H1 (cell line): ENCODE measurements at regions not wholly inside any gene's neighbourhood (a gene's known extent, or its start where the extent isn't known, plus 50 kb on each side); places are given as distances from the start of the nearest gene placed in this dataset.

Experiments
- CTCF ChIA-PET: fragments of 300-600 bp; sonication (Branson Sonifier 250); formaldehyde crosslinking; loops from one replicate; lab custom pipeline; 2021; ENCODE audit not compliant: partially characterized antibody; lab: Charles Lee
- POLR2A ChIA-PET: fragments of 300-600 bp; sonication (Branson Sonifier 250); formaldehyde crosslinking; loops from one replicate; lab custom pipeline; 2021; ENCODE audit warnings: inconsistent platforms; ENCODE audit not compliant: partially characterized antibody; lab: Charles Lee
- DNase-seq, 2 experiments: peaks; one replicate each; pipeline versions ENCODE4 v3.0.0 to v3.0.0-alpha.2; 2010 to 2022; ENCODE audit warnings: low spot score in 2 of 2, low read depth in 1 of 2, mixed read lengths in 1 of 2
- FAIRE-seq: peaks from 2 replicates; lab custom pipeline; 2011; peaks lifted over from hg19 to GRCh38; lab: Jason Lieb, UNC
- H2AFZ ChIP-seq: 2 replicates; pipeline ENCODE4 v1.8.1; 2012; ENCODE audit warnings: low read length, inconsistent platforms
- H2AK5ac ChIP-seq: 2 replicates; pipeline ENCODE4 v1.6.1; 2013; ENCODE audit warnings: low read depth, low read length
- H2BK120ac ChIP-seq: replicated peaks from 2 replicates; pipeline ENCODE3; 2013; ENCODE audit warnings: low read depth, low read length, inconsistent platforms
- H2BK12ac ChIP-seq: 2 replicates; pipeline ENCODE4 v1.6.1; 2013; ENCODE audit warnings: low read depth, low read length
- H2BK15ac ChIP-seq: 2 replicates; pipeline ENCODE4 v1.6.1; 2013; ENCODE audit warnings: low read length
- H2BK20ac ChIP-seq: 2 replicates; pipeline ENCODE4 v1.6.1; 2013; ENCODE audit warnings: low read length
- H2BK5ac ChIP-seq: 2 replicates; pipeline ENCODE4 v1.6.1; 2013; ENCODE audit warnings: low read depth, low read length
- H3K14ac ChIP-seq: 2 replicates; pipeline ENCODE4 v1.6.1; 2013; ENCODE audit warnings: inconsistent platforms; ENCODE audit not compliant: insufficient read length
- H3K18ac ChIP-seq: 2 replicates; pipeline ENCODE4 v1.6.1; 2013; ENCODE audit warnings: low read length; ENCODE audit errors: extremely low read depth
- H3K23ac ChIP-seq: 2 replicates; pipeline ENCODE4 v1.6.1; 2013; ENCODE audit warnings: inconsistent platforms; ENCODE audit not compliant: insufficient read length
- H3K23me2 ChIP-seq: 2 replicates; pipeline ENCODE4 v1.6.1; 2013; ENCODE audit warnings: low read depth, low read length
- H3K27ac ChIP-seq: 2 replicates; pipeline ENCODE4 v1.6.1; 2011; ENCODE audit warnings: low read depth, low read length, inconsistent platforms
- H3K27me3 ChIP-seq, 4 experiments: replicated peaks in 1 of 4; 1 replicate in 1 of 4; 2 replicates in 3 of 4; pipeline versions ENCODE4 v1.6.1 to v1.8.1; 2011 to 2013; ENCODE audit warnings: low read length in 3 of 4, mild to moderate bottlenecking in 3 of 4, inconsistent platforms in 2 of 4, mixed read lengths in 2 of 4, moderate library complexity in 1 of 4; ENCODE audit not compliant: control insufficient read depth in 3 of 4, insufficient read depth in 3 of 4; ENCODE audit errors: extremely low read depth in 1 of 4
- H3K36me3 ChIP-seq, 4 experiments: 2 replicates each; pipeline versions ENCODE4 v1.6.1 to v1.8.1; 2011 to 2013; ENCODE audit warnings: mild to moderate bottlenecking in 4 of 4, low read length in 3 of 4, moderate library complexity in 2 of 4, control low read depth in 1 of 4, inconsistent platforms in 1 of 4; ENCODE audit not compliant: insufficient read depth in 4 of 4, control insufficient read depth in 2 of 4
- H3K4ac ChIP-seq: replicated peaks from 2 replicates; pipeline ENCODE3; 2013; ENCODE audit warnings: low read length, low read depth, mixed read lengths, inconsistent platforms; ENCODE audit not compliant: insufficient read length
- H3K4me1 ChIP-seq, 4 experiments: replicated peaks in 1 of 4; 1 replicate in 1 of 4; 2 replicates in 3 of 4; pipeline versions ENCODE4 v1.6.1 to v1.8.1; 2011 to 2013; ENCODE audit warnings: low read length in 3 of 4, inconsistent platforms in 2 of 4, mixed read lengths in 1 of 4; ENCODE audit not compliant: insufficient read depth in 4 of 4, control insufficient read depth in 3 of 4
- H3K4me2 ChIP-seq, 2 experiments: 2 replicates each; pipeline versions ENCODE4 v1.6.1 to v1.8.1; 2011 to 2013; ENCODE audit warnings: low read depth in 2 of 2, low read length in 2 of 2, control low read depth in 1 of 2, inconsistent platforms in 1 of 2, mild to moderate bottlenecking in 1 of 2; ENCODE audit not compliant: insufficient read depth in 1 of 2
- H3K4me3 ChIP-seq, 4 experiments: fragments of 200-600, 300-600 bp in 1 of 4; sonication (generic), shearing (Covaris generic), sonication (Bioruptor Twin) in 1 of 4; 2 replicates each; pipeline versions ENCODE4 v1.5.1 to v1.8.1; 2011 to 2016; ENCODE audit warnings: low read length in 4 of 4, low read depth in 3 of 4, control low read depth in 2 of 4, inconsistent platforms in 2 of 4, mild to moderate bottlenecking in 2 of 4, mixed read lengths in 1 of 4, moderate library complexity in 1 of 4; ENCODE audit not compliant: insufficient read depth in 2 of 4; ENCODE audit errors: extremely low read depth in 1 of 4
- H3K56ac ChIP-seq: replicated peaks from 2 replicates; pipeline ENCODE3; 2013; ENCODE audit warnings: low read depth, mild to moderate bottlenecking, mixed read lengths, low read length, inconsistent platforms; ENCODE audit not compliant: insufficient read length
- H3K79me1 ChIP-seq: 2 replicates; pipeline ENCODE4 v1.6.1; 2013; ENCODE audit warnings: low read depth, low read length, control low read depth
- H3K79me2 ChIP-seq, 2 experiments: 2 replicates each; pipeline versions ENCODE4 v1.6.1 to v1.8.1; 2012 to 2013; ENCODE audit warnings: low read length in 2 of 2, mild to moderate bottlenecking in 2 of 2, inconsistent platforms in 1 of 2; ENCODE audit not compliant: insufficient read depth in 2 of 2, control insufficient read depth in 1 of 2
- H3K9ac ChIP-seq, 4 experiments: replicated peaks in 1 of 4; 1 replicate in 1 of 4; 2 replicates in 3 of 4; pipeline versions ENCODE4 v1.6.1 to v1.8.1; 2011 to 2013; ENCODE audit warnings: low read depth in 3 of 4, low read length in 3 of 4, control low read depth in 2 of 4, mild to moderate bottlenecking in 2 of 4, moderate library complexity in 2 of 4, inconsistent platforms in 1 of 4; ENCODE audit errors: extremely low read depth in 1 of 4
- H3K9me3 ChIP-seq, 2 experiments: 2 replicates each; pipeline versions ENCODE4 v1.6.1 to v1.8.1; 2012 to 2013; ENCODE audit warnings: mild to moderate bottlenecking in 2 of 2, moderate library complexity in 2 of 2, control low read depth in 1 of 2, inconsistent platforms in 1 of 2, low read depth in 1 of 2, low read length in 1 of 2, mixed read lengths in 1 of 2; ENCODE audit not compliant: insufficient read depth in 2 of 2
- H4K20me1 ChIP-seq, 2 experiments: replicated peaks in 1 of 2; 2 replicates each; pipeline versions ENCODE3 to v1.8.1; 2011 to 2013; ENCODE audit warnings: inconsistent platforms in 2 of 2, low read length in 2 of 2, mild to moderate bottlenecking in 1 of 2; ENCODE audit not compliant: insufficient read depth in 2 of 2, control insufficient read depth in 1 of 2
- H4K5ac ChIP-seq: 2 replicates; pipeline ENCODE4 v1.6.1; 2013; ENCODE audit warnings: low read length, low read depth, mixed read lengths, inconsistent platforms; ENCODE audit not compliant: insufficient read length
- H4K8ac ChIP-seq: 2 replicates; pipeline ENCODE4 v1.8.0; 2013; ENCODE audit warnings: mild to moderate bottlenecking, moderate library complexity, low read length, inconsistent platforms; ENCODE audit not compliant: insufficient read depth; ENCODE audit errors: extremely low read depth
- H4K91ac ChIP-seq: replicated peaks from 2 replicates; pipeline ENCODE3; 2013; ENCODE audit warnings: low read length, mixed read lengths, inconsistent platforms; ENCODE audit not compliant: insufficient read length
- GTF2F1 ChIP-seq: IDR thresholded peaks from 2 replicates; pipeline ENCODE4 v1.6.1; 2012; ENCODE audit warnings: low read depth, low read length, improper control_type of control experiment, borderline replicate concordance
- SRF ChIP-seq: IDR thresholded peaks from 2 replicates; pipeline ENCODE4 v1.6.1; 2011; ENCODE audit warnings: mild to moderate bottlenecking, low read depth, low read length, moderate library complexity
- WGBS, 2 experiments: shearing (Covaris generic) in 1 of 2; methylation state at CpG; one replicate each; pipeline versions ENCODE4 v1.1.6 to v1.1.7; 2013 to 2015; ENCODE audit warnings: low lambda C conversion rate in 2 of 2, mixed read lengths in 2 of 2, inconsistent platforms in 1 of 2, low coverage in 1 of 2, missing lambda C conversion rate in 1 of 2; ENCODE audit not compliant: insufficient replicate concordance in 2 of 2, insufficient coverage in 1 of 2, insufficient read length in 1 of 2; ENCODE audit errors: extremely low coverage in 1 of 2, missing lambda C conversion rate in 1 of 2; 5-methylcytosine and 5-hydroxymethylcytosine counted together

GRCh38 chr1:87927391-87928280 lies 599.0 kb downstream of the LMO4 start:
- Histone ChIP-seq H3K56ac (no peak overlapping the region), H3K9ac (no peak overlapping the region), H4K20me1 (no peaks in the 10 kb centered on the region), H3K14ac (no peak overlapping the region), H4K91ac (no peak overlapping the region), H3K4ac (no peak overlapping the region), H3K36me3 (no peaks in the 10 kb centered on the region), H2BK120ac (no peak overlapping the region), H2BK15ac (no peak overlapping the region), H3K4me3 (no peak overlapping the region), H2BK20ac (no peak overlapping the region), H2BK5ac (no peak overlapping the region), H3K9me3 (peaks cover 0 to 5% of the 10 kb centered on the region in 2 experiments; a peak in 1 of 4 replicates), H3K27ac (no peak overlapping the region), H2AFZ (no peak overlapping the region), H4K5ac (no peak overlapping the region), H3K79me1 (no peaks in the 10 kb centered on the region), H3K18ac (no peak overlapping the region), H3K4me1 (no peaks in the 10 kb centered on the region), H3K27me3 (no peaks in the 10 kb centered on the region), H4K8ac (no peak overlapping the region), H3K23me2 (no peaks in the 10 kb centered on the region), H3K23ac (no peak overlapping the region), H3K79me2 (no peaks in the 10 kb centered on the region), H2BK12ac (no peak overlapping the region), H3K4me2 (no peak overlapping the region), H2AK5ac (no peak overlapping the region)
- 74% methylated on average over 3 of the region's 3 CpGs; no CpG with 5 or more reads in 1 of the 2 experiments for WGBS, 2 experiments
- no peak for DNase-seq
- TF ChIP-seq SRF, result no peak
- TF ChIP-seq GTF2F1, result no peak
- ChIA-PET POLR2A (no interaction called here), CTCF (interaction anchor here (0.6 to 2.5 kb wide), 4 partner anchors 8 to 635 kb away, joined by 3 to 6 read pairs (median 3); no protein-coding TSS in a partner anchor)
- FAIRE-seq, result no peak
